ENCODE measurements at regions not wholly inside any gene's neighbourhood (a gene's known extent, or its start where the extent isn't known, plus 50 kb on each side); places are given as distances from the start of the nearest gene placed in this dataset.

- no peak for TF ChIP-seq POLR2AphosphoS5 (IDR thresholded peaks at IDR 0.05; ENCODE audit: low read depth, low read length)
- no peak for TF ChIP-seq TAF1 (IDR thresholded peaks at IDR 0.05; ENCODE audit: borderline replicate concordance, low read depth, low read length)
- no peak for TF ChIP-seq POLR2A (IDR thresholded peaks at IDR 0.05; ENCODE audit: low read depth, low read length)
- no peak for DNase-seq (ENCODE audit: insufficient read length)
- no peak for FAIRE-seq
Measured at GRCh38 chr7:15854841-15855524, 168.5 kb upstream of the MEOX2 start.

DNA sequence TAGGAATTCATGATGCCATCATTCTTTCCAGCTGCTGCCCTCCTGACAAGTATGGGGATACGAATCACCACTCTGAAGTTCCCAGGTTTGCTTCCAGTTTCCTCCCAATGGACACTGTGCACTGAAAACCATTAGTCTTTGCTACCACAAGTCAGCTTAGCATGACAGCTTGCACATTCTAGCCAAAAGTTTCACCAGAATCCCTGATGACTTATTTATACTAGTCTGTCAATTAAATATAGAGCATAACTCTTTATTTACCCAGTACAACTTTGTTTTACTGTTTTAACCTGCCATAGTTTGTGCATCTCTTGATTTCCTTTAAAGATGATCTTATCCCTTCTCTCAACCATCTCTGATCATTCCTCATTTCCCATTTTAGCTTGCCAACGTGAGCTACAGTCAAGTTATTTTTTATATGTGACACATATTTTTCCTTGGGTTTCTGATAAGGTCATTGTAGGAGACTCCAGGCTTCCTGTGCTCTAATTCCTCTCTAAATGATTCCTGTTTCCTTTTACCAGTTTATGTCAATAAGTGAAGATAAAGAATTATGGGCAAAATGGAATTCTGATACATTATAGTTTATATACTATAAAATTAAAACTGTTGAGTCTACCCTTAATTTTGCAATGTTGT, 167.5 kb upstream of the MEOX2 start:
- no peak for DNase-seq (ENCODE audit: insufficient read length)
- no peak for TF ChIP-seq POLR2AphosphoS5 (IDR thresholded peaks at IDR 0.05; ENCODE audit: low read depth, low read length)
- TF ChIP-seq POLR2A (IDR thresholded peaks at IDR 0.05; ENCODE audit: low read depth, low read length) = no peak
- TF ChIP-seq TAF1 (IDR thresholded peaks at IDR 0.05; ENCODE audit: borderline replicate concordance, low read depth, low read length) = no peak
- FAIRE-seq = no peak

DNA sequence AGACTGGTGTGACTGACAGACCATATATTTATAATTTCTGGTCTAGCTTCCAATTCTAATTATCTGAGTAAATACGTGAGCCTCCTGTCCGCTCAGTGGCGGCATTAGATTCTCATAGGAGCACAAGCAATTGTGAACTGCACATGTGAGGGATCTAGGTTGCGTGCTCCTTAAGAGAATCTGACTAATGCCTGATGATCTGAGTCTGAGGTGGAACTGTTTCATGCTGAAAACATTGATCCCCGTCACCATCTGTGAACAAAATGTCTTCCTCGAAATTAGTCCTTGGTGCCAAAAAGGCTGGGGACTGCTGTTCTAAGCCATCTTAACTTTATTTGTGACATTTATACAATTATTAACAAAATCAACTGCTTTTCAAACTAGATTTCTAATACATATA, 164.7 kb upstream of the MEOX2 start:
- TF ChIP-seq POLR2AphosphoS5 (IDR thresholded peaks at IDR 0.05; ENCODE audit: low read depth, low read length) (no peak), TAF1 (IDR thresholded peaks at IDR 0.05; ENCODE audit: borderline replicate concordance, low read depth, low read length) (no peak), POLR2A (IDR thresholded peaks at IDR 0.05; ENCODE audit: low read depth, low read length) (no peak)
- no peak for DNase-seq (ENCODE audit: insufficient read length)
- no peak for FAIRE-seq

- no peak for DNase-seq (ENCODE audit: insufficient read length)
- FAIRE-seq = no peak
- TF ChIP-seq TAF1 (IDR thresholded peaks at IDR 0.05; ENCODE audit: borderline replicate concordance, low read depth, low read length) (no peak), POLR2AphosphoS5 (IDR thresholded peaks at IDR 0.05; ENCODE audit: low read depth, low read length) (no peak), POLR2A (IDR thresholded peaks at IDR 0.05; ENCODE audit: low read depth, low read length) (no peak)
Measured at GRCh38 chr7:15848901-15849300, 162.4 kb upstream of the MEOX2 start.

GRCh38 chr7:15848362-15848761, 161.9 kb upstream of the MEOX2 start:
- DNase-seq (ENCODE audit: insufficient read length) (no peak), FAIRE-seq (no peak)
- no peak for TF ChIP-seq TAF1 (IDR thresholded peaks at IDR 0.05; ENCODE audit: borderline replicate concordance, low read depth, low read length)
- no peak for TF ChIP-seq POLR2AphosphoS5 (IDR thresholded peaks at IDR 0.05; ENCODE audit: low read depth, low read length)
- no peak for TF ChIP-seq POLR2A (IDR thresholded peaks at IDR 0.05; ENCODE audit: low read depth, low read length)

- FAIRE-seq (no peak), DNase-seq (ENCODE audit: insufficient read length) (no peak)
- TF ChIP-seq POLR2A (IDR thresholded peaks at IDR 0.05; ENCODE audit: low read depth, low read length) (no peak), POLR2AphosphoS5 (IDR thresholded peaks at IDR 0.05; ENCODE audit: low read depth, low read length) (no peak), TAF1 (IDR thresholded peaks at IDR 0.05; ENCODE audit: borderline replicate concordance, low read depth, low read length) (no peak)
Measured at GRCh38 chr7:15845868-15846267, 159.4 kb upstream of the MEOX2 start.

DNA sequence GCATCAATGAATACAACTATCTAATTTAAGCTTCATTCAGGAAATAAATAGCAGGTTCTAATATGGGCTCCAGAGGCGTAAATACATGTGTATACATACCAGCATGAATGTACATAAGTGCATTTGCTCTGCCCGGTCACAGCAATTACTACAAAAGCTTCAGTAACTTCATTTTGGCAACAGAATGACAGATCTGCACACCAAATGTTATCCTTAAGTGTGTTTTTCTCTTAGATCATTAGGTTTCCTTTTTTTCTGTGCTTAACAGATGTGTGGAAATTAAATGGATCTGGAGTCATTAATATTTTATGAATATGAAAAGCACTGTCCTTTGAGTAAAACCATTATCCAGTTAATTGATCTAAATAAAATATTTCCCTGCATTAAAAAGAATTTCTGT, 159.0 kb upstream of the MEOX2 start:
- no peak for FAIRE-seq
- no peak for TF ChIP-seq TAF1 (IDR thresholded peaks at IDR 0.05; ENCODE audit: borderline replicate concordance, low read depth, low read length)
- no peak for TF ChIP-seq POLR2AphosphoS5 (IDR thresholded peaks at IDR 0.05; ENCODE audit: low read depth, low read length)
- TF ChIP-seq POLR2A (IDR thresholded peaks at IDR 0.05; ENCODE audit: low read depth, low read length) = no peak

DNA sequence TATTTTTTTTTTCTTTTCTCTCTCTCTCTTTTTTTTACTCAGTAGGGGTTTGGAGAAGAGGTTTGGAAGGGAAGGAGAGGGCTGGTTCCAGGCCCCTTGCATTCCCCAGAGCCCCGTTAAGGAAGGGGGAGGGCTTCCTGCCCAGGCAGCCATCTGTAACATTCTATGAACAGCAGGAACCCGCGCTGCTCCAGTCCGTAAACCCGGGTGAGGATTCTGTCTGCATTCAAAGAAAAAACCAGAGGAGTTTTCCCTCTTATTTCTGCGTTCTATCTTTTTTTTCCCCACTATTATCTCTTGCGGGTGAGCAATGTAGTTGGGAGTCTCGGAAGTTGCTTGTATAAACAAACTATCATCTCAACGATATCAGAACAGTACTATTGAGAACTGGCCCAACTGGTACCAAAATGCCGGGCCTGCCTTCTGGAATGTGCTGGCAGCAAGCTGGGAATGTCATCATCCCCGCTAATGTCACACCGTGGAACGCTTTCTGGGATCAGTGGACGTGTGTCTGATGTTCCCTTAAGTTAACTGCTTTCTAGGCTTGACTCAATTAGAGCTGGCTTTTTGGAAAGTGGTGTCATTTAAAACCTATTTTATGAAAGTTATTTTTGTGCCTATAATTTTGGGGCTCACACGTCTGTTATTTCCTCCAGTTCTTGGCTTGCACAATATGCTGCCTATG, 153.1 kb upstream of the MEOX2 start:
- TF ChIP-seq TAF1 (IDR thresholded peaks at IDR 0.05; ENCODE audit: borderline replicate concordance, low read depth, low read length) (no peak), POLR2A (IDR thresholded peaks at IDR 0.05; ENCODE audit: low read depth, low read length) (no peak), POLR2AphosphoS5 (IDR thresholded peaks at IDR 0.05; ENCODE audit: low read depth, low read length) (no peak)
- no peak for FAIRE-seq
- no peak for DNase-seq (ENCODE audit: insufficient read length)

More for the DNA sequence above, 159.0 kb upstream of the MEOX2 start:
- DNase-seq (ENCODE audit: insufficient read length) = no peak

DNA sequence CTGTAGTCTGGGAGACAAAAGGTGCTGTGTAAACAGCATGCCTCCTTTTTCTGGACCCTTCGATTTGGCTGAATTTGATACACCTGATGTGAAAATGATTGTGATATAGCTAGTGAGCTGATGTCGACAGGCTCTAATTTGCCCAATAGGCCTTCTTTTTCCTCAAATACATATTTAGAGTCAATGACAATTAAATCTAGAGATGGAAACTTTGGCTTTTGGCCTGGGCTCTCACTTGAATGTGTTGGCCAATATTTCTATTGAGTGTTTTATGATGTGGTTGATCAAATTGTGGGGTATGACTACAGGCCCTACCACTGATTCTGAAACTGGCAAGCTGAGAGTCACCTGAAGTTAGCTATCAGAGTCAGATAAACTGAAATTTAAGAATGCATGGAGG, 151.8 kb upstream of the MEOX2 start:
- FAIRE-seq (no peak), DNase-seq (ENCODE audit: insufficient read length) (no peak)
- TF ChIP-seq POLR2AphosphoS5 (IDR thresholded peaks at IDR 0.05; ENCODE audit: low read depth, low read length) (no peak), TAF1 (IDR thresholded peaks at IDR 0.05; ENCODE audit: borderline replicate concordance, low read depth, low read length) (no peak), POLR2A (IDR thresholded peaks at IDR 0.05; ENCODE audit: low read depth, low read length) (no peak)

DNA sequence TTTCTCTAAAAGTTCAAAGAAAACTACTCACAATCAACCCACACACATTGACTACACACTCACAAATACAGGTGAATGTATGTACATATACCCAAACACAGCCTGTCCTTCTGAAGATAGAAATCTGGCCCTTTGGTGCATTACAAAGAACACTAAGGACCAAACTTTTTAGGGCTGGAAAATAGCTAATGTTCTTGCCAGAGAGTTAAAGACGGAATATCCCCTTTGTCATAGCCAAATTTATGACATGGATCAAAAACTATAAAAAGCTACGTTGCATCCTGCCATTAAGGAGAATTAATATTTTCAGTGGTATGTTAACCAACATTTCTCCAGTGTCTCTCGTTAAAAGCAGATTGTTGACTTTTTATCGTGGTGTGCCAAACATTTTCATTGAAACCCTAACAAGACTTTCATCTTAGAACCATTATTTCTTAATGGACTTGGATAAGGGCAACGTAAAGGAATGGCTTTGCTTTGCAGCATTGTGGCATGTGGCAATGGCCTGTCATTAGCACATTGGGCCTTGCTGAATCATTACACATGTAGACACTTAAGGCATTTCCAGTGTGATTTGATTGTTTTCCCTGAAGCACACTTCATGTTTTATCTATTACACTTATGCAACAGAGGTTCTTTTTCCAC, 150.9 kb upstream of the MEOX2 start:
- DNase-seq (ENCODE audit: insufficient read length) = no peak

GRCh38 chr7:15836651-15837050, 150.2 kb upstream of the MEOX2 start:
- FAIRE-seq = no peak
- DNase-seq (ENCODE audit: insufficient read length) = no peak
- TF ChIP-seq POLR2AphosphoS5 (IDR thresholded peaks at IDR 0.05; ENCODE audit: low read depth, low read length) (no peak), TAF1 (IDR thresholded peaks at IDR 0.05; ENCODE audit: borderline replicate concordance, low read depth, low read length) (no peak), POLR2A (IDR thresholded peaks at IDR 0.05; ENCODE audit: low read depth, low read length) (no peak)

More for the DNA sequence above, 150.9 kb upstream of the MEOX2 start:
- FAIRE-seq = no peak
- TF ChIP-seq TAF1 (IDR thresholded peaks at IDR 0.05; ENCODE audit: borderline replicate concordance, low read depth, low read length) (no peak), POLR2AphosphoS5 (IDR thresholded peaks at IDR 0.05; ENCODE audit: low read depth, low read length) (no peak), POLR2A (IDR thresholded peaks at IDR 0.05; ENCODE audit: low read depth, low read length) (no peak)

Measured in GM12892 (cell line).